ENCODE measurements at regions not wholly inside any gene's neighbourhood (a gene's known extent, or its start where the extent isn't known, plus 50 kb on each side); places are given as distances from the start of the nearest gene placed in this dataset.

GRCh38 chr7:115110523-115110922 is 188.6 kb downstream of the MDFIC start:
- DNase-seq (ENCODE audit: low read depth, low spot score), result no peak
- H3K4me3 ChIP-seq (ENCODE audit: low read depth, low read length), result no peak overlapping the region
- ChIA-PET POLR2A (no interaction called here), CTCF (no interaction called here)
- TF ChIP-seq CTCF (IDR thresholded peaks at IDR 0.05; ENCODE audit: insufficient read depth, low read length, missing control alignments), result no peak

- no peak for DNase-seq (ENCODE audit: low read depth, low spot score)
- TF ChIP-seq CTCF (IDR thresholded peaks at IDR 0.05; ENCODE audit: insufficient read depth, low read length, missing control alignments), result no peak
- ChIA-PET CTCF (no interaction called here), POLR2A (no interaction called here)
- H3K4me3 ChIP-seq (ENCODE audit: low read depth, low read length), result no peak overlapping the region
Measured at GRCh38 chr7:115106316-115106715, 184.4 kb downstream of the MDFIC start.

- no peak for TF ChIP-seq CTCF (IDR thresholded peaks at IDR 0.05; ENCODE audit: insufficient read depth, low read length, missing control alignments)
- H3K4me3 ChIP-seq (ENCODE audit: low read depth, low read length), result no peak overlapping the region
- ChIA-PET POLR2A (no interaction called here), CTCF (interaction anchor here (1.4 kb wide), 1 partner anchor 236 kb away, joined by 3 read pairs; no protein-coding TSS in a partner anchor)
- no peak for DNase-seq (ENCODE audit: low read depth, low spot score)
Measured at GRCh38 chr7:115102738-115103137, 180.8 kb downstream of the MDFIC start.

GRCh38 chr7:115101199-115101598 is 179.3 kb downstream of the MDFIC start:
- ChIA-PET POLR2A (no interaction called here), CTCF (no interaction called here)
- no peak for TF ChIP-seq CTCF (IDR thresholded peaks at IDR 0.05; ENCODE audit: insufficient read depth, low read length, missing control alignments)
- DNase-seq (ENCODE audit: low read depth, low spot score), result no peak
- no peak overlapping the region for H3K4me3 ChIP-seq (ENCODE audit: low read depth, low read length)

- no peak overlapping the region for H3K4me3 ChIP-seq (ENCODE audit: low read depth, low read length)
- peak; percentile 44 for DNase-seq (ENCODE audit: low read depth, low spot score)
- no peak for TF ChIP-seq CTCF (IDR thresholded peaks at IDR 0.05; ENCODE audit: insufficient read depth, low read length, missing control alignments)
- ChIA-PET POLR2A (no interaction called here), CTCF (interaction anchor here (1.4 kb wide), 1 partner anchor 13 kb away, joined by 3 read pairs; no protein-coding TSS in a partner anchor)
Measured at GRCh38 chr7:115099906-115100305, 178.0 kb downstream of the MDFIC start.

GRCh38 chr7:115097175-115097671 is 175.3 kb downstream of the MDFIC start:
- H3K4me3 ChIP-seq (ENCODE audit: low read depth, low read length), result no peak overlapping the region
- ChIA-PET POLR2A (no interaction called here), CTCF (no interaction called here)
- DNase-seq (ENCODE audit: low read depth, low spot score), result peak; percentile 34
- no peak for TF ChIP-seq CTCF (IDR thresholded peaks at IDR 0.05; ENCODE audit: insufficient read depth, low read length, missing control alignments)
